HL-60 (cell line): ENCODE measurements at regions not wholly inside any gene's neighbourhood (a gene's known extent, or its start where the extent isn't known, plus 50 kb on each side); places are given as distances from the start of the nearest gene placed in this dataset.

Source experiments
- DNase-seq, 2 experiments: peaks; one replicate each; pipeline ENCODE4 v3.0.0-alpha.2; 2010 to 2020; ENCODE audit warnings: low read depth in 1 of 2, low spot score in 1 of 2
- H3K27ac ChIP-seq: fragments of 250-450 bp; sonication (Bioruptor Pico); replicated peaks from 2 replicates; pipeline ENCODE4 v1.5.1; 2020; ENCODE audit warnings: mild to moderate bottlenecking, moderate library complexity
- H3K27me3 ChIP-seq: fragments of 250-450 bp; sonication (Bioruptor Pico); 2 replicates; pipeline ENCODE4 v1.5.1; 2021; ENCODE audit warnings: mild to moderate bottlenecking, moderate library complexity; ENCODE audit not compliant: insufficient read depth, poor library complexity, severe bottlenecking
- H3K4me3 ChIP-seq: replicated peaks from 2 replicates; pipeline ENCODE4 v1.5.1; 2011; ENCODE audit warnings: mild to moderate bottlenecking, control low read depth, low read length; ENCODE audit not compliant: insufficient read depth
- GABPA ChIP-seq: IDR thresholded peaks from 2 replicates; pipeline ENCODE4 v1.6.1; 2012; ENCODE audit warnings: low read depth
- POLR2AphosphoS5 ChIP-seq: IDR thresholded peaks from 2 replicates; pipeline ENCODE4 v1.6.1; 2012; ENCODE audit warnings: low read depth
- SPI1 ChIP-seq: IDR thresholded peaks from 2 replicates; pipeline ENCODE4 v1.6.1; 2012; ENCODE audit warnings: low read depth, mild to moderate bottlenecking, borderline replicate concordance
- TF ChIP-seq, protein P1 (sequence below): IDR thresholded peaks from one replicate; pipeline ENCODE4 v1.5.1; 2011; ENCODE audit warnings: low read length, control low read depth, inconsistent platforms; ENCODE audit not compliant: insufficient read depth
- TF ChIP-seq, protein P2 (sequence below): IDR thresholded peaks from 2 replicates; pipeline ENCODE4 v1.6.1; 2012; ENCODE audit warnings: low read depth; ENCODE audit not compliant: insufficient replicate concordance

DNA sequence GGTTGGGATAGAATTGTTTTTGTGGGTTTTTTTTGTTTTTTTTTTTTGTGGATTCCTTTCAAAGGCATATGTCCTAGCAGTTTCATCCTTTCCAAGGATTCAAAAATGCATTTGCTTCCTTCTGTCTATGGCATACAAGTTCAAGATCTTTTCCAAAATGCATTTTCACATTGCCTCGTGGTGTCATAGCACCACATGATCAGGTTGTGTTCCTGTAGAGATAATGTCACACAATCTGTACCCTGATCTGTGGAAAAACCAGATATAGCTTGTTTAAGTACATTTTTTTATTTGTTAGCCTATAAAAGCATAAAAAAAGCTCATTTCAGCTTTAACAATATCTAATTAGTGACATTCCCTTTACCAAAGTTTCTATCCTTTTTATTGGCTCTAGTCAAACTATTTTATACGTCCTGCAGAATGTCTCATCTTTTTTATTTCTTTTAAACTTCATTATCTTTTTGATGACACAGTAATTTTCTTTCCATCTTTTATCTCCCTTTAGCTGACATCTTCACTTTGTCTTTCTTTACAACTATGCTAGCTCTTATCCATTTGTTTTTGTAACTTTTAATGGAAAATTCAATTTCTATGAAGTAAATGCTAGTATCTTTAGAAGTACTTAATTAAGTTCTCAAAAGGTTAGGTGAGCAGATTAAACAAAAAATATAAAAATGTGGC lies 106.0 kb upstream of the NOVA1 start:
- H3K27me3 ChIP-seq: no peaks in the 10 kb centered on the region
- H3K27ac ChIP-seq: no peak overlapping the region
- TF ChIP-seq, protein P1, sequence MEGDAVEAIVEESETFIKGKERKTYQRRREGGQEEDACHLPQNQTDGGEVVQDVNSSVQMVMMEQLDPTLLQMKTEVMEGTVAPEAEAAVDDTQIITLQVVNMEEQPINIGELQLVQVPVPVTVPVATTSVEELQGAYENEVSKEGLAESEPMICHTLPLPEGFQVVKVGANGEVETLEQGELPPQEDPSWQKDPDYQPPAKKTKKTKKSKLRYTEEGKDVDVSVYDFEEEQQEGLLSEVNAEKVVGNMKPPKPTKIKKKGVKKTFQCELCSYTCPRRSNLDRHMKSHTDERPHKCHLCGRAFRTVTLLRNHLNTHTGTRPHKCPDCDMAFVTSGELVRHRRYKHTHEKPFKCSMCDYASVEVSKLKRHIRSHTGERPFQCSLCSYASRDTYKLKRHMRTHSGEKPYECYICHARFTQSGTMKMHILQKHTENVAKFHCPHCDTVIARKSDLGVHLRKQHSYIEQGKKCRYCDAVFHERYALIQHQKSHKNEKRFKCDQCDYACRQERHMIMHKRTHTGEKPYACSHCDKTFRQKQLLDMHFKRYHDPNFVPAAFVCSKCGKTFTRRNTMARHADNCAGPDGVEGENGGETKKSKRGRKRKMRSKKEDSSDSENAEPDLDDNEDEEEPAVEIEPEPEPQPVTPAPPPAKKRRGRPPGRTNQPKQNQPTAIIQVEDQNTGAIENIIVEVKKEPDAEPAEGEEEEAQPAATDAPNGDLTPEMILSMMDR: no peak
- no peak for TF ChIP-seq GABPA
- TF ChIP-seq, protein P2, sequence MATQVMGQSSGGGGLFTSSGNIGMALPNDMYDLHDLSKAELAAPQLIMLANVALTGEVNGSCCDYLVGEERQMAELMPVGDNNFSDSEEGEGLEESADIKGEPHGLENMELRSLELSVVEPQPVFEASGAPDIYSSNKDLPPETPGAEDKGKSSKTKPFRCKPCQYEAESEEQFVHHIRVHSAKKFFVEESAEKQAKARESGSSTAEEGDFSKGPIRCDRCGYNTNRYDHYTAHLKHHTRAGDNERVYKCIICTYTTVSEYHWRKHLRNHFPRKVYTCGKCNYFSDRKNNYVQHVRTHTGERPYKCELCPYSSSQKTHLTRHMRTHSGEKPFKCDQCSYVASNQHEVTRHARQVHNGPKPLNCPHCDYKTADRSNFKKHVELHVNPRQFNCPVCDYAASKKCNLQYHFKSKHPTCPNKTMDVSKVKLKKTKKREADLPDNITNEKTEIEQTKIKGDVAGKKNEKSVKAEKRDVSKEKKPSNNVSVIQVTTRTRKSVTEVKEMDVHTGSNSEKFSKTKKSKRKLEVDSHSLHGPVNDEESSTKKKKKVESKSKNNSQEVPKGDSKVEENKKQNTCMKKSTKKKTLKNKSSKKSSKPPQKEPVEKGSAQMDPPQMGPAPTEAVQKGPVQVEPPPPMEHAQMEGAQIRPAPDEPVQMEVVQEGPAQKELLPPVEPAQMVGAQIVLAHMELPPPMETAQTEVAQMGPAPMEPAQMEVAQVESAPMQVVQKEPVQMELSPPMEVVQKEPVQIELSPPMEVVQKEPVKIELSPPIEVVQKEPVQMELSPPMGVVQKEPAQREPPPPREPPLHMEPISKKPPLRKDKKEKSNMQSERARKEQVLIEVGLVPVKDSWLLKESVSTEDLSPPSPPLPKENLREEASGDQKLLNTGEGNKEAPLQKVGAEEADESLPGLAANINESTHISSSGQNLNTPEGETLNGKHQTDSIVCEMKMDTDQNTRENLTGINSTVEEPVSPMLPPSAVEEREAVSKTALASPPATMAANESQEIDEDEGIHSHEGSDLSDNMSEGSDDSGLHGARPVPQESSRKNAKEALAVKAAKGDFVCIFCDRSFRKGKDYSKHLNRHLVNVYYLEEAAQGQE: no peak
- no peak for TF ChIP-seq SPI1
- TF ChIP-seq POLR2AphosphoS5: no peak
- DNase-seq: no peak
- H3K4me3 ChIP-seq: no peak overlapping the region

DNA sequence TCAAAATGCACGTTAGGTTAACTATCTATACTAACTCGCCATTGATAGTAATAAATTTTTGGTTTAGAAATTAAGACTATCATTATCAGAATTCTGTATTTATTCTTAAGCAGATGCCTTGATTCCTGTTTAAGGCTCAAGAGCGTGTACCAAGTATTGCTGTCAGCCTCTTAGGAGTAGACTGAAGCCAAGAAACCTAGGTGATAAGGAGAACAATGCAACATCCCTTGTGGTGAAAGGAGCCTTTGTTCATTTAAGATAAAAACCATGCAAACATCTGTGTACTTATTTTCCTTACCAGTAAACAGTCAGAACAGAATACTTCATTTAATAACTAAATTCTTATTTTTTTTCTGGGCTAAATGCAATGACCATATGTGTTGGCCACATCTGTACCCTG lies 109.4 kb upstream of the NOVA1 start:
- H3K27ac ChIP-seq: no peak overlapping the region
- TF ChIP-seq, protein P1: no peak
- no peak for TF ChIP-seq GABPA
- no peak for TF ChIP-seq SPI1
- TF ChIP-seq, protein P2: no peak
- TF ChIP-seq POLR2AphosphoS5: no peak
- H3K4me3 ChIP-seq: no peak overlapping the region
- DNase-seq: no peak
- no peaks in the 10 kb centered on the region for H3K27me3 ChIP-seq

DNA sequence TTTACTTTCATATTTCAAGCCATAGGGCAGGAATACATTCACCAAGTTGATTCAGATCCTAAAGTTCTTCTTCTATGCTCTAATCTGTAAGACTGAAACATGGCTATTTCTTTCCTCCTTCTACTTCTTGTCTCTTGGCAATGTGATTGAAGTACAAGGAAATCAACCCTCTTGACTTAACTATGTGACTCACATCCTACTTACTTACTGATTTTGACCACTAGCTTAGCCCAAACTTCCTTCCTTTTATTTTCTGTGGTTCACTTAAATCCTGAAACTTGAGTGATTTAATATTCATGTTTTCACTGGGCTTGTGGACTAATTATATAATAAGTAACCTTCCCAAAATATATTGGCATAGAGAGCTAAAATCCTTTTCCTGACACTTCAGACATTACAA lies 111.2 kb upstream of the NOVA1 start:
- TF ChIP-seq GABPA (no peak), POLR2AphosphoS5 (no peak), SPI1 (no peak)
- TF ChIP-seq, protein P1: no peak
- TF ChIP-seq, protein P2: no peak
- Histone ChIP-seq H3K4me3 (no peak overlapping the region), H3K27me3 (no peaks in the 10 kb centered on the region), H3K27ac (no peak overlapping the region)
- no peak for DNase-seq
